SH-SY5Y (cell line): ENCODE measurements at regions not wholly inside any gene's neighbourhood (a gene's known extent, or its start where the extent isn't known, plus 50 kb on each side); places are given as distances from the start of the nearest gene placed in this dataset.

ENCODE experiments used
- GATA2 ChIP-seq: IDR thresholded peaks from 2 replicates; pipeline ENCODE4 v1.6.1; 2011; ENCODE audit warnings: mild to moderate bottlenecking, low read depth, low read length
- GATA3 ChIP-seq: IDR thresholded peaks from 2 replicates; pipeline ENCODE4 v1.6.1; 2011; ENCODE audit warnings: low read depth, mild to moderate bottlenecking, low read length, moderate library complexity

DNA sequence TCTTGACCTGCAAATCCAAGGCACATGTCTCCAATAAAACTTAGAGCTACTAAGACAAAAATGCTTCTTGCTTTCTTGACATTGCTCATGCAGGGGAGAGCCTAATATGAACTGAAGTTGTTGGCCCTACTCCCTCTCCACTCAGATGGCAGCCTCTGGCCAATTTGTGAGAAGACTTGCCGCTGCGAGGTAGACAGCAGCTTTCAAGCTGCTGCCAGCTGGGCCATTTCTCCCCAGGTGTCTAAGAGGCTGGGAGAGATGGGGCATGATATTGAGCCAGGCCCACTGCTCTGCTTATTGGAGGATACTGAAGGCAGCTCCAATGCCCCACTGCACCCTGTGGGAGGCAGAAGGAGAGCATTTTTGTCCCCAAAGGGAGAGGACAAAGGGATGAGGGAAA is 380.5 kb downstream of the RASEF start:
- TF ChIP-seq GATA2 (no peak), GATA3 (no peak)
